NCI-H524 (cell line): ENCODE measurements at regions not wholly inside any gene's neighbourhood (a gene's known extent, or its start where the extent isn't known, plus 50 kb on each side); places are given as distances from the start of the nearest gene placed in this dataset.
"Not testable (repeated sequence)": the region's sequence is repeated elsewhere in the genome, so short reads cannot be mapped to it uniquely, and the experiment has no call there.

Source experiments
- DNase-seq, 2 experiments: peaks; one replicate each; lab custom pipeline; 2025; lab: John Stamatoyannopoulos, UW

- no peak for DNase-seq
Measured at GRCh38 chr12:93204896-93205295, 172.8 kb upstream of the NUDT4 start.

DNA sequence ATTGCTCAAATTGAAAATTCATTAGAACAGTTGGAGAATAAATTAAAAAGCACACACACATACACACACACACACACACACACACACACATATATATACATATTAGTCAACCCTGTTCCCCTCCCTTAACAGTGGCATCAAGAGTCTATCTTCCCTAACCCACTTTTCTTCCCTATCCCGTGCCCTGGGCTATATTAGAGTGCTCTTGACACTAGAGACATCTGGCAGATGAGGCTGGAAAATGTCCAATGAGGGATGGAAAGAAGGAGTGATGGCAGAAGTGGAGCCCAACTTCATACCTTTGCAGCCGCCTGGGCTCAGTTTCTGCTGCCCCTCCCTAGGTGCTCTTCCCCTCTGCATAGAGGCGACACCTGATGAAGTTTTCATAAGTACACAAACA lies 172.4 kb upstream of the NUDT4 start:
- peak in 1 of 2 experiments; percentile 17 for DNase-seq

GRCh38 chr12:93208011-93208410 lies 169.7 kb upstream of the NUDT4 start:
- DNase-seq, result no peak

DNA sequence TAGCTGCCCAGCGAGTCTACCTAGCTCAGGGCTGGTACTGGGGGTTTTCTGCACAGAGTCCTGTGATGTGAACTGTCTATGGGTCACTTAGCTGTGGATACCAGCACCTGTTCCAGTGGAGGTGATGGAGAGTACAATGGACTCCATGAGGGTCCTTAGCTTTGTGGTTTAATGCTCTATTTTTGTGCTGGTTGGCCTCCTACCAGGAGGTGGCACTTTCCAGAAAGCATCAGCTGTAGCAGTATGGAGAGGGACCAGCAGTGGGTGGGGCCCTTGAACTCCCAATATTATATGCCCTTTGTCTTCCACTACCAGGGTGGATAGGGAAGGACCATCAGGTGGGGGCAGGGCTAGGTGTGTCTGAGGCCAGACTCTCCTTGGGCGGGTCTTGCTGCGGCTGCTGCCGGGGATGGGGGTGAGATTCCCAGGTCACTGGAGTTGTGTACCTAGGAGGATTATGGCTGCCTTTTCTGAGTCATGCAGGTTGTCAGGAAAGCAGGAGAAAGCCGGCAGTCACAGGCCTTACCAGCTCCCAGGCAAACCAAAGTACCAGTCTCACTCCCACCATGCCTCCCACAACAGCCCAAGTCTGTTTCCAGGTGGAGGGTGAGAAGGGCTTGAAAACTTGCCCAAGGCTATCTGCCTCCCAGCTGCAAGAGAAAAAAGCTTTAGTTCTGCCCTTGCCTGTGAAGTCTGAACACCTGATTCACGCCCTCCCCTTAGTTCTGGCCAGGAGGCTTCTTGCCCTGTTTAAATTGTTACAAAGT lies 163.0 kb upstream of the NUDT4 start:
- DNase-seq, result no peak

DNA sequence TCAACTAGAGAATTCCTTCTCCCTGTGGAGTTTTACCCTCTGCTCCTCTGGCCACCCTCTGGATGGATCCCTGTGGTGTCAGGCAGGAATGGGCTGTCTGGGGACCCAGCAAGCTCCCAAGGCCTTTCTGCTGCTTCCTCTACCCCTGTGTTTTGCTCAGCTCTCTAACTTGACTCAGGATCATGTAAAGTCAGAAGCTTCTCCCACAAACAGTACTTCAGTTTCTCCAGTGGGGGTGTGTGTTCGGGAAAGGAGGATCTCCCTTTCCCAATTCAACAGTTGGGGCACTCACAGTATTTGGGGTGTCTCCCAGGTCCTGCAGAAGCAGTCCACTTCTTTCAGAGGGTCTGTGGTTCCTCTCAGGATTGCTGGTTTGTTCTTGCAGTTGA lies 162.4 kb upstream of the NUDT4 start:
- DNase-seq, result no peak

- no peak for DNase-seq
Measured at GRCh38 chr12:93219947-93220346, 157.8 kb upstream of the NUDT4 start.

DNA sequence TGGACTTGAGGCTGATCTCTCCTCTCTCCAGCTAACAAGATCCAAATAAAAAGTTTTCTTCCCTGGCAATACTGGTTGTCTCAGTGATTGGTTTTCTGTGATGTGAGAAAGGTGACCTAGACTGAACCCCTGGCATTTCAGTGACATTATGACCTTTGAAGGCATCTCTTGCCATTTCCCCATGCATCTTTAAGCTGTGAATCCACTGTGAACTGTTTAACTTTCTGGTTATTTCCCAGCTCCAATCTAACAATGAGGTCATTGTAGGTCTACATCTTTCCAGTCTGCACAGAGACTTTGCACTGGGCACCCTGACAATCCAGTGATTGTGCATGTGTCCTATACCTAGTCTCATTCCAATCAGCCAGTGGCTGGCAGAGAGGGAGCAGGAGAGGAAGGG lies 155.9 kb upstream of the NUDT4 start:
- DNase-seq, result no peak

DNA sequence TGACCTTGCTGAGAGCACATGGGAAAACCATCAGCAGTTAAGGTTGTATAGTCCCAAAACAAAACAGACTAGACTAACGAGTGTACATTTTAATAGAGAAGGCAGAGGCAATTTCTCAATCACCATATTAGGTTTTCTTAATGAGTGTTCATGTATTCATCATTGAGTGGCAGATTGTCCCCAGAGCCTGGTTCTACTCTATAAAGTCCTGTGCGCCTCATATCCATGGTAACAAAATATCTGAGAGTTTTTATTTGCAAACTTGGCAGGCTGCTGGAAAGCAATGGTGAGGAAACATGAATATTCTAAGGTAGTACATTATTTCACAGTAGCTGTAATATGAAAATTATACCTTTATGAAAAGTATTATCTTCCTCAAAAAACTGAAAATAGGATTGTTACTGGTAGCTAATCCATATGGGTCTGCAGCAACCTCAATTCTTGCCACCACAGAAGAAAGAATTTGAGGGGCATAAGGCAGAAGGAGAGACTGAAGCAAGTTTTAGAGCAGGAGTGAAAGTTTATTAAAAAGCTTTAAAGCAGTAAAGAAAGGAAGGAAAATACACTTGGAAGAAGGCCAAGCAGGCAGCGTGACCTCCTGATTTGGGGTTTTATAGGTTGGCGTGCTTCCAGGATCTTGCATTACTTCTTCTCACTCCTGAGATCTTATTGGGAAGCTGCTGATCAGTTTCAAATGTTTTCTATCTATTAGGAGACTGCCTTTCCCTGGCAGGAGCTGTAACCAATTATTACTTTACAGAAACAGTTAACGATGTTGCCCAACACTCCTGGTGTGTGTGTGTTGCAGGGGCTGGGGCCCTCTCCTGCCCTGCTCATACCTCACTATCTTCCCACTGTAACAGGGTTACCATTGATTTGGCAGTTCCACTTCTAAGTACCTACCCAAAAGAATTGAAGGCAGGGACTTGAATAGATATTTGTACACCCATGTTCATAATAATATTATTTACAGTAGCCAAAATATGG lies 154.0 kb upstream of the NUDT4 start:
- no peak for DNase-seq

DNA sequence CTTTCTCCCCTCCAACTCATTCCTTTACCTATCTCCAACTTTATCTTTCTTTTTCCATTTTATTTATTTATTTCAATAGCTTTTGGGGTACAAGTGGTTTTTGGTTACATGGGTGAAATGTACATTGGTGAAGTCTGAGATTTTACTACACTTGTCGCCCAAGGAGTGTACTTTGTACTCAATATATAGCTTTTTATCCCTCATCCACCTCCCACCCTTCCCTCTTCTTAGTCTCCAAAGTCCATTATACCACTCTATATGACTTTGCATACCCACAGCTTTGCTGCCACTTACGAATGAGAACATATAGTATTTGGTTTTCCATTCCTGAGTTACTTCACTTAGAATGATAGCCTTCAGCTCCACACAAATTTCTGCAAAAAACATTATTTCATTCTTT lies 152.6 kb upstream of the NUDT4 start:
- DNase-seq, result no peak

GRCh38 chr12:93226361-93226760 lies 151.4 kb upstream of the NUDT4 start:
- no peak for DNase-seq

DNA sequence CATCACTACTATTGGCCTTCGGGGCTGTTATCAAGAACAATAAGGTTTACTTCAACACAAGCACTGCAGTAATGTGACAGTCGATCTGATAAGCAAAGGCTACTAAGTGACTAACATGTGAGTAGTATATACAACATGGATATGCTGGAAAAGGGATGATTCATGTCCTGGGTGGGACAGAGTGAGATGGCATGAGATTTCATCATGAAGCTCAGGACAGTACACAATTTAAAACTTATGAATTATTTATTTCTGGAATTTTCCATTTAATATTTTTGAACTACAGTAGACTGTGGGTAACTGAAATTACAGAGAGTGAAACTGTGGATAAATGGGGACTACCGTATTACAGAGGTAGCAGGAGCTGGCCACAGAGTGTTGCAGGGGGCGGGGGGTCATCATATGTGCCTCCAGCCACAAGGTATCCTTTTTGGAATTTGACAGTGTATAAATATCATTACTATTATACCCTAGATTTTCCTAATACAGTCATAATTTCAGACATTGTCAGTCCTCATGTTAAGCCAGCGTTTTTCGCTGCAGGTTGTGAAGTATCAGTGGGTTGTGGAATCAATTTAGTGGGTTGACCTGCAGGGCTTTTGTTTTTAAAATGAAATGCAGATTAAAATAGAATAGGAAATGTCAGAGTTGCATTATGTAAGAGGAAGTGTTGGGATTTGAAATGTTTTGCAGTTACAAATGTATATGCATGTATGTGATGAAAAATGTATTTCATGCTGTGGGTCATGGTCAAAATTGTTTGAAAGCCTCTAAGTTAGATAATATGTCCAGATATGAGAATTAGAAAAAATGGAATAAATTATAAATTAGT lies 148.0 kb upstream of the NUDT4 start:
- no peak for DNase-seq

DNA sequence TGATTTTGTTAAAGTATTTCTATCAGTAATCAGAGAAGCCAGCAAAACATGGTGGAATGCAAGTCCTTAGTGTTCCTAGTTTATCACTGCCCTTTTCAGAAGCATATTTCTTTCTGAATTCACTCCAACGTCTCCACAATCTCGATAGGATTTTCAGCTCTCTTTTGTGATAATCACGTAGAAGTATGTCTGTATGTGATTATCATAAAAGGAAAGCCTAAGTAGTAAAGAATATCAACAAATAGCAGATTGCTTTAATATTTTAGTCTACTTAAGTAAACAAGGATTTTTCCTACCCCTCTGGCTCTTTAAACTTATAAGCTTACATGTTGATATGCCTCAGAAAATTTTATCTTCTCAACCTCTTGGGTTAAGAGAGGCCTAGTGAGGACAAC lies 147.4 kb upstream of the NUDT4 start:
- no peak for DNase-seq

DNA sequence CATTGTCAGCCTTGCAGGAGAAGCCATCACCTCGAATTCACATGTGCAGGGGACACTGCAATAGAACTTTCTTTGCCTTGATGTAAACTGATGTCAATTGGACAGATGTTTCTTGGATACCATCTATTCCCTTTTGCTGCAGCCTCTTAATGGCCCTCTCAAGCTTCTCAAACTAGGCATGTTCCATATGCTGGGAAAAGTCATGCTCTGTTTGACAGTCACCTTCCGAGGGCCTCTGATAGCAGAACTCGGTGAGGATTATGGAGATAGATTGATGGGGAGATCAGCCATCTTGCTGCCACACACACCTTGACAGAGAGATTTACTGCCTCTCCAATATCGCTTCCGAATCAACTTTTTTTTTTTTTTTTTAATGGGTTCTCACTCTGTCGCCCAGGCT lies 145.8 kb upstream of the NUDT4 start:
- peak in 1 of 2 experiments; percentile 15 for DNase-seq

DNA sequence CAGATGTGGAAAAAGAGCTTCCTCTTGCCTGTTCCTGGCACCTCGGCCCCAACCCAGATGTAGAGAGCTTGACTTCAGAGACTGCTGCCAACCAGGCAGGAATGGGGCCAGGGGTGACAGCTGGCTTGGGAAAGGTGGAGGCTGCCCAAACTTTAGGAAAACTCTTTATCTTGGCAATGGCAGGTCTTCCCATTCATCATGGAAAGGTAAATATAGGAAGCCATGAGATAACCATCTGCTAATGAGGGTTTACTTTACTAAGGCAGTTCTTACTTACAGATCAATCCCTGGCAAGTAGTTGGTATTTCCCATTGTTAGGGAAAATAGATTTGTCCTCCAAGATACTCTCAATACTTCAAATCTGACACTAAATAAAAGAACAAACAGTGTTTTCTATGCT lies 143.1 kb upstream of the NUDT4 start:
- no peak for DNase-seq

DNA sequence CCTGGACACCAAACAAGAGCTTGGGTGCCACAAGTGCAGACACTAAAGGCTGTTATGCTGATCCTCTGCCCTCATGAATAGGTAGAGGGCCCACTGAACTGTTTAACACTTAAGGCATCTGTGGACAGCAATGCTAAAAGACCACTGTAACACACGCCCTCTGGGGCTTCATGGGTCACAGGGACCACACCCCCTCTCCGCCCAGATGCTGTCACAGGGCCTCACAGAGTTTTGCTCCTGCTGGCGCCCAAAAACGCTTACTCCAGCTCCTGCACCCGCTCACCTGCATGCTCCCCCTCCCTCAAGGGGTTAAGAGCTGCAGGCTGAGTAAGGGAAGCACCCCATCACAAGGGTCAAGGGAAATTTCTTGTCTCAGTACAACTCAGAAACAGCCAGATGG lies 141.8 kb upstream of the NUDT4 start:
- DNase-seq, result no peak

GRCh38 chr12:93237235-93237915 lies 140.3 kb upstream of the NUDT4 start:
- no peak for DNase-seq

DNA sequence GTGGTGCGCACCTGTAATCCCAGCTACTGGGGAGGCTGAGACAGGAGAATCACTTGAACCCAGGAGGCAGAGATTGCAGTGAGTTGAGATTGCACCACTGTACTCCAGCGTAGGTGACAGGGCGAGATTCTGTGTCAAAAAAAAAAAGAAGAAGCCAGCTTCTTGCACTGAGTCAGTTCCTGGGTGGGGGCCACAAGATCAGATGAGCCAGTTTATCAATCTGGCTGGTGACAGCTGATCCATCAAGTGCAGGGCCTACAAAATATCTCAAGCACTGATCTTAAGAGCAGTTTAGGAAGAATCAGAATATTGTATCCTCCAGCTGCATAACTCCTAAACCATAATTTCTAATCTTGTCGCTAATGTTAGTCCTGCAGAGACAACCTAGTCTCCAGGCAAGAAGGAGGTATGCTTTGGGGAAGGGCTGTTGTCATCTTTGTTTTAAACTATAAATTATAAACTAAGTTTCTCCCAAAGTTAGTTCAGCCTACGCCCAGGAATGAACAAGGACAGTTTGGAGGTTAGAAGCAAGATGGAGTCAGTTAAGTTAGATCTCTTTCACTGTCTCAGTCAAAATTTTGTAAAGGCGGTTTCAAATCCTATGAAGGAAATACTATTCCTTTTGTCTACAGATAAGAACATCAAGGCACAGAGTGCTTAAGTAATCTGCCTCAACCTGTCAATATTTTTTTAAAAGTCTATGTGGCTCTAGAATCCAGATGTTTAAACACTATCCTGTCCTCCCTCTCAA lies 139.0 kb upstream of the NUDT4 start:
- DNase-seq, result not testable (repeated sequence)

GRCh38 chr12:93239789-93240188 lies 137.9 kb upstream of the NUDT4 start:
- DNase-seq, result not testable (repeated sequence)

DNA sequence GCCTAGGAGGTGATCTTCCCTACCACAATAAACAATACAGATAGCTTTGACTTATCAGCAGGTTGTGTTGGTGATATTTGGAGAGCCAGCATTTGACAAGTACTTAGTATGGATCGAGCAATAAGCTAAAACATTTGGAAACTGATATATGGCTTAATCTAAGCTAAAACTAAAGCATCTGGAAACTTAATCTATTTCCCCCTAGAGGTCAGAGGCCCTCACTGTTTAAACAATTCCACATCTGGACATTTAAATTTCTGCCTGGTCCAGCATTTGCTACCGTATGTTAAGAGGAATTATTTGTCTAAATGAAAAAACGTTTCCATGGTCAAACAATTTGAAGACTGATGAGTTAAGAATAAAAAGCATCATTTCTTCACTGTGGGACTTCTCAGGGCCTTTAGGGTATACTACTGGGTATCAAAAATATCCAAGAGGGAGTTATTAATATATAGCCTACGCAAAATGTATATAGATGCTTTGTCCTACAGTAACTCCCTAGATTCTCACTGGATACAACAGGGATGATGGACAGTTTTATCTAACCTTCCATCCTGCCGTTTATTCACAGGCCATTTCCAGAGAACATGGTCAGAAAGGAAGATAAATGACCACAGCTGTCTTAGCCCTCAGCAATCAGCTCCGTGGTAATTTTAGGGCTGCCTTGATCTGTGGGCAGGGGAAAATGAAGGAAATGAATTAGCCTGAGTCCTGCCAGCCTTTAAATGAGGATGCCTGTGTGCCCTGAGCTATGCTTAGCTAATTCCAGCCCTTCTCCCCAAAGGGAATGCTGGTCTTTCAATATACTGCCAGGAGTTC lies 135.4 kb upstream of the NUDT4 start:
- no peak for DNase-seq

DNA sequence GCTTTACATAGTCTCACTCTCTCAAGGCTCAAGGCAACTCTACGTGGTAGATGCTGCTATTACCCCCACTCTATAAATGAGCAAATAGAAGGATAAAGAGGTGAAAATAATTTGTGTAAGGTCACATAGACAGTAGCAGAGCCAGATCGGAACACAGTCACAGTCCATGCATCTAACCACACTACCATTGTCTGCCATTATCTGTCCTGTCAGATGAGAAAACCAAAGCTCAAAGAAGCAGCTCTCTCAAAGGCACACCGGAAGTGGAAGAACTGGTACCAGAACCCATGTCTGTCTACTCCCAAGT lies 134.4 kb upstream of the NUDT4 start:
- DNase-seq, result no peak
